Vagina (tissue), 2 donors: ENCODE measurements at regions not wholly inside any gene's neighbourhood (a gene's known extent, or its start where the extent isn't known, plus 50 kb on each side); places are given as distances from the start of the nearest gene placed in this dataset.

Experiments used
- CTCF ChIP-seq, 3 experiments: fragments of 450-650 bp in 2 of 3; fragments of 200-600 bp in 1 of 3; sonication (generic) in 1 of 3; IDR thresholded peaks; one replicate each; pipeline ENCODE4 v1.5.1; 2017 to 2019; ENCODE audit warnings: antibody characterized with exemption in 3 of 3, mild to moderate bottlenecking in 2 of 3, moderate library complexity in 2 of 3
- POLR2A ChIP-seq, 2 donors: fragments of 450-650 bp; IDR thresholded peaks; one replicate each; pipeline ENCODE4 v1.6.1; 2017; ENCODE audit warnings: antibody characterized with exemption in 2 of 2, mild to moderate bottlenecking in 2 of 2, moderate library complexity in 2 of 2

DNA sequence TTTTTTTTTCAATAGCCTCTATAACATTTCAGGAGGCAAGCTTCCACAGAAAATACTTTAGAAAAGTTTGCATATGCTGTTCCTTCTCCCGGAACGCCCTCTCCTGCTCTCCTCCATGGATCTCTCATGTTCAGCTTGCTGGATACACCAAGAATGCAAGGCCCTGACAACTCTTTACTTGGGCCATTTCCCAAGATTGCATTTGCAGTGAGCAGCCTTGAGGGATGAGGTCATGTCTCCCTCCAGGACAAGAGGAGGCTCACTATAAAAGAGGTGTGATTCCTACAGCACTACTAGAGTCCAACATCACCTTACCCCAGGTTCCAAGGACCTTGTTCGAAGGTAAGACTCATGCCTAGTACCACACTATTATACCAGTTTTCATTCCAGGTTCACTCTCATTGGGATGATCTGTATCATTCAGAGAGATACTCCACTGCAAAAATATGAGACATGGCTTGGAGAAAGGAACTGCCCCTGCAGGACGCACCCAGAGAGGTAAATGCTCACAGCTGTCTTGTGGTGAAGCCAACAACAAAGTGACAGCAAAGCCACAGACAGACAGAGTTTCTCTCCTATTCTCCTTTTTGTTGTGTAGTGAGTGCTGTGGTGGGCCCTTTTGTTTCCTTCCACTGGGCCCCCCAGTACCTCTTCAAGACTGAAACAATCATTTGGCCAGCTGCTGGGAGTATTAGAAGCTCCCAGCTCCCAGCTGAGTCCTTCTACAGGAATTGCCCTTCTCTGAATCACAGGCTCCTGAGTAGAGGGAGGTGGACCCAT, 151.7 kb upstream of the ZNF366 start:
- TF ChIP-seq CTCF (IDR thresholded peaks at IDR 0.05) = no peak
- no peak for TF ChIP-seq POLR2A (IDR thresholded peaks at IDR 0.05)
